C4-2B (cell line): ENCODE measurements at regions not wholly inside any gene's neighbourhood (a gene's known extent, or its start where the extent isn't known, plus 50 kb on each side); places are given as distances from the start of the nearest gene placed in this dataset.

ENCODE experiments used
- CTCF ChIP-seq: fragments of 450-650 bp; conservative IDR thresholded peaks from 2 replicates; pipeline ENCODE4 v1.5.1; 2017; ENCODE audit warnings: mild to moderate bottlenecking
- ZFX ChIP-seq: fragments of 450-650 bp; IDR thresholded peaks from 2 replicates; pipeline ENCODE4 v1.6.1; 2017

GRCh38 chr3:144178607-144179006 is 207.0 kb downstream of the DIPK2A start:
- TF ChIP-seq CTCF: no peak
- no peak for TF ChIP-seq ZFX
